HepG2 (cell line): ENCODE measurements at regions not wholly inside any gene's neighbourhood (a gene's known extent, or its start where the extent isn't known, plus 50 kb on each side); places are given as distances from the start of the nearest gene placed in this dataset.

Experiments
- HCFC1 ChIP-seq: fragments of 150-350 bp; IDR thresholded peaks from 2 replicates; pipeline ENCODE4 v1.6.1; 2014; ENCODE audit warnings: low read depth, low read length
- HNRNPL ChIP-seq: fragments of 200-400 bp; formaldehyde crosslinking; IDR thresholded peaks from 2 replicates; pipeline ENCODE4 v1.6.1; 2017; ENCODE audit warnings: mild to moderate bottlenecking, low read depth, low read length
- KAT2B ChIP-seq: fragments of 150-350 bp; IDR thresholded peaks from 2 replicates; pipeline ENCODE4 v1.6.1; 2014; ENCODE audit warnings: low read depth, low read length, borderline replicate concordance
- REPIN1 ChIP-seq: sonication (generic); formaldehyde crosslinking; IDR thresholded peaks from 2 replicates; pipeline ENCODE4 v1.8.0; 2022; ENCODE audit warnings: missing genetic modification reagents, low read depth, mild to moderate bottlenecking, borderline replicate concordance
- TAF15 ChIP-seq: fragments of 200-400 bp; formaldehyde crosslinking; IDR thresholded peaks from one replicate; pipeline ENCODE4 v1.6.1; 2018; ENCODE audit warnings: mild to moderate bottlenecking, low read depth, low read length; ENCODE audit not compliant: poor library complexity, severe bottlenecking
- ZBED4 ChIP-seq: sonication (generic); formaldehyde crosslinking; IDR thresholded peaks from 2 replicates; pipeline ENCODE4 v1.4.0; 2020; ENCODE audit warnings: missing genetic modification reagents, borderline replicate concordance
- ZFP90 ChIP-seq: sonication (generic); formaldehyde crosslinking; IDR thresholded peaks from 2 replicates; pipeline ENCODE4 v1.8.0; 2022; ENCODE audit warnings: missing genetic modification reagents, mild to moderate bottlenecking, inconsistent platforms, borderline replicate concordance
- ZNF205 ChIP-seq: IDR thresholded peaks from 2 replicates; pipeline ENCODE4 v1.6.1; 2018; ENCODE audit warnings: missing biosample characterization, missing genetic modification reagents
- ZNF441 ChIP-seq: sonication (generic); formaldehyde crosslinking; IDR thresholded peaks from 2 replicates; pipeline ENCODE4 v1.7.0; 2021; ENCODE audit warnings: missing genetic modification reagents, borderline replicate concordance
- TF ChIP-seq, protein P1 (sequence below): sonication (generic); formaldehyde crosslinking; IDR thresholded peaks from 2 replicates; pipeline ENCODE4 v1.5.1; 2020; ENCODE audit warnings: missing genetic modification reagents, mild to moderate bottlenecking, borderline replicate concordance
- TF ChIP-seq, protein P2 (sequence below): IDR thresholded peaks from 2 replicates; pipeline ENCODE4 v1.6.1; 2012; ENCODE audit warnings: low read length, improper control_type of control experiment

DNA sequence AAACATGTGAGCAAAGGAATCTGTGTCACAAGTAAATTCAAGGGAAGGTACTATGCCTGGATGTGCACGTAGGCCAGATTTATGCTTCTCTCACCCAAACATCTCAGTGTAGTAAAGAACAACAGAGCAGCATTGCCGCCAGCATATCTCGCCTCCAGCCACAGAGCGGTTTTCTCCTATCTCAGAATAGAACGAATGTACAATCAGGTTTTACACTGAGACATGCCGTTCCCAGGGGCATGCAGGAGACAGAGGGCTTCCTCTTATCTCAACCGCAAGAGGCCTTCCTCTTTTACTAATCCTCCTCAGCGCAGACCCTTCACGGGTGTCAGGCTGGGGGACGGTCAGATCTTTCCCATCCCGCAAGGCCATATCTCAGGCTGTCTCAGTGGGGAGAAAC lies 175.3 kb downstream of the RPIA start (continued):
- TF ChIP-seq ZBED4 (CRISPR knock-in tag) (no peak), KAT2B (no peak), HNRNPL (no peak), ZFP90 (no peak), ZNF441 (CRISPR knock-in tag) (no peak), TAF15 (no peak), ZNF205 (CRISPR knock-in tag) (no peak), HCFC1 (no peak), REPIN1 (CRISPR knock-in tag) (no peak)
- TF ChIP-seq, protein P1, sequence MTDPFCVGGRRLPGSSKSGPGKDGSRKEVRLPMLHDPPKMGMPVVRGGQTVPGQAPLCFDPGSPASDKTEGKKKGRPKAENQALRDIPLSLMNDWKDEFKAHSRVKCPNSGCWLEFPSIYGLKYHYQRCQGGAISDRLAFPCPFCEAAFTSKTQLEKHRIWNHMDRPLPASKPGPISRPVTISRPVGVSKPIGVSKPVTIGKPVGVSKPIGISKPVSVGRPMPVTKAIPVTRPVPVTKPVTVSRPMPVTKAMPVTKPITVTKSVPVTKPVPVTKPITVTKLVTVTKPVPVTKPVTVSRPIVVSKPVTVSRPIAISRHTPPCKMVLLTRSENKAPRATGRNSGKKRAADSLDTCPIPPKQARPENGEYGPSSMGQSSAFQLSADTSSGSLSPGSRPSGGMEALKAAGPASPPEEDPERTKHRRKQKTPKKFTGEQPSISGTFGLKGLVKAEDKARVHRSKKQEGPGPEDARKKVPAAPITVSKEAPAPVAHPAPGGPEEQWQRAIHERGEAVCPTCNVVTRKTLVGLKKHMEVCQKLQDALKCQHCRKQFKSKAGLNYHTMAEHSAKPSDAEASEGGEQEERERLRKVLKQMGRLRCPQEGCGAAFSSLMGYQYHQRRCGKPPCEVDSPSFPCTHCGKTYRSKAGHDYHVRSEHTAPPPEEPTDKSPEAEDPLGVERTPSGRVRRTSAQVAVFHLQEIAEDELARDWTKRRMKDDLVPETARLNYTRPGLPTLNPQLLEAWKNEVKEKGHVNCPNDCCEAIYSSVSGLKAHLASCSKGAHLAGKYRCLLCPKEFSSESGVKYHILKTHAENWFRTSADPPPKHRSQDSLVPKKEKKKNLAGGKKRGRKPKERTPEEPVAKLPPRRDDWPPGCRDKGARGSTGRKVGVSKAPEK (CRISPR knock-in tag): no peak
- TF ChIP-seq, protein P2, sequence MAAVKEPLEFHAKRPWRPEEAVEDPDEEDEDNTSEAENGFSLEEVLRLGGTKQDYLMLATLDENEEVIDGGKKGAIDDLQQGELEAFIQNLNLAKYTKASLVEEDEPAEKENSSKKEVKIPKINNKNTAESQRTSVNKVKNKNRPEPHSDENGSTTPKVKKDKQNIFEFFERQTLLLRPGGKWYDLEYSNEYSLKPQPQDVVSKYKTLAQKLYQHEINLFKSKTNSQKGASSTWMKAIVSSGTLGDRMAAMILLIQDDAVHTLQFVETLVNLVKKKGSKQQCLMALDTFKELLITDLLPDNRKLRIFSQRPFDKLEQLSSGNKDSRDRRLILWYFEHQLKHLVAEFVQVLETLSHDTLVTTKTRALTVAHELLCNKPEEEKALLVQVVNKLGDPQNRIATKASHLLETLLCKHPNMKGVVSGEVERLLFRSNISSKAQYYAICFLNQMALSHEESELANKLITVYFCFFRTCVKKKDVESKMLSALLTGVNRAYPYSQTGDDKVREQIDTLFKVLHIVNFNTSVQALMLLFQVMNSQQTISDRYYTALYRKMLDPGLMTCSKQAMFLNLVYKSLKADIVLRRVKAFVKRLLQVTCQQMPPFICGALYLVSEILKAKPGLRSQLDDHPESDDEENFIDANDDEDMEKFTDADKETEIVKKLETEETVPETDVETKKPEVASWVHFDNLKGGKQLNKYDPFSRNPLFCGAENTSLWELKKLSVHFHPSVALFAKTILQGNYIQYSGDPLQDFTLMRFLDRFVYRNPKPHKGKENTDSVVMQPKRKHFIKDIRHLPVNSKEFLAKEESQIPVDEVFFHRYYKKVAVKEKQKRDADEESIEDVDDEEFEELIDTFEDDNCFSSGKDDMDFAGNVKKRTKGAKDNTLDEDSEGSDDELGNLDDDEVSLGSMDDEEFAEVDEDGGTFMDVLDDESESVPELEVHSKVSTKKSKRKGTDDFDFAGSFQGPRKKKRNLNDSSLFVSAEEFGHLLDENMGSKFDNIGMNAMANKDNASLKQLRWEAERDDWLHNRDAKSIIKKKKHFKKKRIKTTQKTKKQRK: no peak
